IPS-18c (cell line): ENCODE measurements at regions not wholly inside any gene's neighbourhood (a gene's known extent, or its start where the extent isn't known, plus 50 kb on each side); places are given as distances from the start of the nearest gene placed in this dataset.

ENCODE experiments used
- H3K4me3 ChIP-seq: 2 replicates; pipeline ENCODE4 v1.7.0; 2013; ENCODE audit warnings: low read depth, mild to moderate bottlenecking, low read length, moderate library complexity; ENCODE audit not compliant: insufficient read depth
- H3K9me3 ChIP-seq: one replicate; pipeline ENCODE4 v1.6.1; 2013; ENCODE audit warnings: mild to moderate bottlenecking, low read length, moderate library complexity; ENCODE audit not compliant: control insufficient read depth, insufficient read depth

GRCh38 chr21:27400045-27400444, 433.2 kb upstream of the ADAMTS5 start:
- Histone ChIP-seq H3K9me3 (no peaks in the 10 kb centered on the region), H3K4me3 (no peak overlapping the region)

GRCh38 chr21:27397578-27397977, 430.7 kb upstream of the ADAMTS5 start:
- H3K4me3 ChIP-seq, result no peak overlapping the region
- no peaks in the 10 kb centered on the region for H3K9me3 ChIP-seq

GRCh38 chr21:27393726-27394125, 426.8 kb upstream of the ADAMTS5 start:
- Histone ChIP-seq H3K9me3 (no peaks in the 10 kb centered on the region), H3K4me3 (no peak overlapping the region)

- H3K4me3 ChIP-seq, result no peak overlapping the region
- H3K9me3 ChIP-seq, result no peaks in the 10 kb centered on the region
Observed at GRCh38 chr21:27391990-27392389, 425.1 kb upstream of the ADAMTS5 start.

DNA sequence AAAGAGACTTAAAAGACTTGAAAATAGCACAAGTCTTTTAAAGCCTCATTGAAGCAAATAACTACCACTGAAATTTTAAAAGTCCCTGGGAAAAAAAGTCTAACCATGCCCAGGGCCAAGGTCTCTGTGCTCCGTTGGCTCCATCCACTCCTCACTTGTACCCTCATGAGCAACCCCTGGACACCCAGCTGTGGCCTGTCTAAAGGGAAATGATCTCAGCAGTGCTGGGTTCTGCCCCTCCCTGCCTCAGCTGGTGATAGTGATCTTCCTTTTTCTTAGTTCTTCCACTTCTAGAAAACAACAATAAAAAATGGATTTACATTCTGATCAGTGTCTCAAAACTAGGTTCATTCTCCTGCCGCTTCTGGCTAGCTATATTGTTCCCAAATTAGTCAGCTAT, 423.5 kb upstream of the ADAMTS5 start:
- Histone ChIP-seq H3K9me3 (no peaks in the 10 kb centered on the region), H3K4me3 (no peak overlapping the region)

- Histone ChIP-seq H3K9me3 (no peaks in the 10 kb centered on the region), H3K4me3 (no peak overlapping the region)
Observed at GRCh38 chr21:27388825-27389224, 421.9 kb upstream of the ADAMTS5 start.

- no peaks in the 10 kb centered on the region for H3K9me3 ChIP-seq
- no peak overlapping the region for H3K4me3 ChIP-seq
Observed at GRCh38 chr21:27382404-27382803, 415.5 kb upstream of the ADAMTS5 start.

GRCh38 chr21:27380303-27380702, 413.4 kb upstream of the ADAMTS5 start:
- Histone ChIP-seq H3K4me3 (no peak overlapping the region), H3K9me3 (no peaks in the 10 kb centered on the region)

- Histone ChIP-seq H3K4me3 (no peak overlapping the region), H3K9me3 (no peaks in the 10 kb centered on the region)
Observed at GRCh38 chr21:27379354-27379753, 412.5 kb upstream of the ADAMTS5 start.

DNA sequence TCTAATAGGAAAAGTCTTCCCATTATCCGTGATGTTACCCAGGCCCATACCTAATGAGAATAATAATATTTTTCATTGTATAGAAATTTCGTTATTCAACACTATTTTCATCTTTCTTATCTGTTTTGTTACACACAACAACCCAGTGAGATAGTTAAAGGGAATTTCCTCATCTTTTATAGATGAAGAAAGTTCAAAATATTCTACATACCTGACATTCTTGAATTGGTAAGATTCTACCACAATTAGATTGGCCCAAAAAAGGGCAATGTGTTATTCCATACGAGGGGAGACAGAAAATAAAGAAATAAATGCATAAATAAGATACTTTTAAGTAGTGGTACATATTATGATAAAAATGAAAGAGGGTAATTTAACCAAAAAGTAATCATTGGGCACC, 405.5 kb upstream of the ADAMTS5 start:
- H3K4me3 ChIP-seq, result no peak overlapping the region
- H3K9me3 ChIP-seq, result no peaks in the 10 kb centered on the region

DNA sequence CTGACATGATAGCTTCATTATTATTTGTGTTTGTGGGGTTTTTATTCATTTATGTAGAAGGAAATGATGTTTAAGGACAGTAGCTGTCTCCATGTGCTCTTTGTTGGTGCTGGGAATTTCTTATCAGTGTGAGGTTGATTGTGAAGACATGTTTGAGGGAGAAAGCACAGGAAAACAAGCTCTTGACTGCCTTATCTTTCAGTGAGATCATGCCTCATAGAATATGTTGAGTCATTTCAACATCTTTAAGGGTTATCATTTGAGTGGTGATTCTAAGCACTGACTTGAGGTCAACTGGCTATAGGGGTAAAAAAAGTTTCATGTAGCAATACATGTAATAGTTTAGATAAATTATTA, 405.1 kb upstream of the ADAMTS5 start:
- no peaks in the 10 kb centered on the region for H3K9me3 ChIP-seq
- H3K4me3 ChIP-seq, result no peak overlapping the region

- no peaks in the 10 kb centered on the region for H3K9me3 ChIP-seq
- no peak overlapping the region for H3K4me3 ChIP-seq
Observed at GRCh38 chr21:27371115-27371974, 404.5 kb upstream of the ADAMTS5 start.

GRCh38 chr21:27369978-27370571, 403.2 kb upstream of the ADAMTS5 start:
- Histone ChIP-seq H3K9me3 (no peaks in the 10 kb centered on the region), H3K4me3 (no peak overlapping the region)

DNA sequence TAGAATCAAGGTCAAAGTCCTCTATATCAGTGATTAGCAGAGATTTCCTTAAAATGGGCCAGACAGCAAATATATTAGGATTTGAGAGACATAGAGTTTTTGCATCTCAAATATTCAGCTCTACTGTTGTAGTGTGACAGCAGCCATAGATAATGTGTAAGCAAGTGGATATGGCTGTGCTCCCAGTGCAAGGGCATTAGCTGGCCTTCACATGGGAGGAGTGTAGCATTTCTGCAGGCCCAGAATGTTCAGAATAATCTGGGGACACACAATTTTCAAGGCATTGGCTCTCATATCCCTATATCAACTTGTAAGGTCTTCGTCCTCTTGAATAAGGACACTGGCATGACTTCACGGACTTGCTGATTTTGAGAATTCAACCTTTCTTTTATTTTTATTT, 402.3 kb upstream of the ADAMTS5 start:
- H3K4me3 ChIP-seq, result no peak overlapping the region
- H3K9me3 ChIP-seq, result no peaks in the 10 kb centered on the region

DNA sequence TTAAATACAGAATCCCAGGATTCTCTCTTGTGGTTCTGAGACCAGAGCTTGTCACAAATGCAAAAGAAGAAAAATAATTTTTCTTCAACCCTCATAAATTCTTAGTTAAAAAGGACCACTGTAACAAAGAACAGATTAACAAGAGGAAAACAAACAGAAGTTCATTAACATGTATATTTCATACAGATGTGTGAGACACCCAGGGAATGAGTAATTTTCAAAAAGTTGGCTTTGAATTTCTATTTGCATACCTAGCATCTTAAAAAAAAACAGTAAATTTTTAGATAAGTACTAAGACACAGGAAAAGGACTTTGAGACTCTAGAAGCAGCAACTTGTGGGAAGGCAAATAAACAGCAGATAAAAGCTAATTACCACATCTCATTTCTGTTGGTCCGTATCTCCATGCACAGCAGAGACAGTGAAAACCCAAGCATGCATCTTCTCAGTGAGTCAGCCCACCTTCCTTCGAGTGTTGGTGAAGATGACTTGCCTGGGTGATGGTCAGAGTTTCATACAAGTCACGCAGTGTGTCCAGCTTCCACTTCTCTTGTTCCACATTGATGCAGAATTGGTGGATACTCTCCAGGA, 399.9 kb upstream of the ADAMTS5 start:
- Histone ChIP-seq H3K9me3 (no peaks in the 10 kb centered on the region), H3K4me3 (no peak overlapping the region)

DNA sequence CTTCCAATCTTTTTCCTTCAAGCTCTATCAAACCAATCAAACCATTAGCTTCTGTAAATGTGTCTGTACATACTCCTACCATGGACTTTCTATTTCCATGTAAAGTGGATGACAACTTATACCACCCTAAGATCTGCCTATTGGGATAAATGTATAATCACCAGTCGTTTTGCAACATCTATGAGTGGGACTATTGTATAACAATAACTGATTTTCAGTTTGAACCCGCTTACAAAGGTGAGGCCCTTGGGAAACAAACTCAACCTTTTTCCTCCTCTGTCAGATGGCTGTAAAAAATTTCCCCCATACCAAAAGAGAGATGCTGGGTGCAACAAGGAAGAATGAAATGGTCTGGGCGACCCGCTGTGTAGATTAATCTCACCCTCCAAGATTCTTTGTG, 399.1 kb upstream of the ADAMTS5 start:
- no peaks in the 10 kb centered on the region for H3K9me3 ChIP-seq

GRCh38 chr21:27365394-27365793, 398.5 kb upstream of the ADAMTS5 start:
- no peaks in the 10 kb centered on the region for H3K9me3 ChIP-seq

More for the DNA sequence above, 399.1 kb upstream of the ADAMTS5 start:
- H3K4me3 ChIP-seq, result no peak overlapping the region

DNA sequence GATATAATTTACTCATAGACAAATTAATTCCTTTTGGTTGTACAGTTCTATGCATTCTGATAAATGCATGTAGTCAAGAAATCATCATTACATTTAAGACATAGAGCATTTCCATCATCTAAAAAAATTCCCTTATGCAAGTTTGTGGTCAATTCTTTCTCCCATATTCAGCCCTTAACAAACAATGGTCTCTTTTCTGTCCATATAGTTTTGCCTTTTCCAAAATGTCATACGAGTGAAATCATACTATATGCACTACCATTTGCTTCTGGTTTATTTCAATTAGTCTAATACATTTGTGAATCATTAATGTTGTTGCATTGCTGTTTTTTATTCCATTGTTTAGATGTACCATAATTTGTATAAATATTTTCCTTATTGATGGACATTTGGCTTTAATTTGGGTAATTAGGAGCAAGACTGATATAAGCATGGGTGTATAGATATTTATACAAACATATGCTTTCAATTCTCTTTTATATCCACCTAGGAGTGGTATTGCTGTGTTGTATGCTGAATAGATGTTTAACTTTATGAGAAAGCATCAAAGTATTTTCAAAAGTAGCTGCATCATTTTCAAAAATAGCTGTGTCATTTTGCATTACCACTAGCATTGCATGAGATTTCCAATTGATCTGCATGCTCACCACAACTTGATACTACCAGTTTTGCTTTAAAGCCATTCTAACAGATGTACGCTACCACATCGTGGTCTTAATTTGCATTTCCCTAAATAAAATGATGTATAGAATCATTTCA, 397.0 kb upstream of the ADAMTS5 start:
- Histone ChIP-seq H3K9me3 (no peaks in the 10 kb centered on the region), H3K4me3 (no peak overlapping the region)

More at GRCh38 chr21:27365394-27365793, 398.5 kb upstream of the ADAMTS5 start:
- H3K4me3 ChIP-seq, result no peak overlapping the region
